ENCODE measurements at regions not wholly inside any gene's neighbourhood (a gene's known extent, or its start where the extent isn't known, plus 50 kb on each side); places are given as distances from the start of the nearest gene placed in this dataset.

DNA sequence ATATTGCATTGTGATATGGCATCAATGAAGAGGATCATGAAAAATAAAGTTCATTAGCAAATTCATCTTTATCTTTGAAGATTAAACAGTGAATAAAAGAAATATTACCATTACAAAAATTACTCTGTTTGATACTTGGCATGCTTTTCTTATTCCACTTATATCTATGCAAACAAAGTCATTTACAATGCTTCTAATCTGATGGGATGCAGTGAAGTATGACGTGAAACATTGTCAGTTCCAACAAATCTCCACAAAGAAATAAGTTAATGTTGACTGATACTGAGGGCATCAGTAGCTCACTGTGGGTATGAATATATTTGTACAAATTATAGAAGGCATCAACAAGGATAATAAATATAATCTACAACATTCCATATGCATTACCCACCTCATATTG is 672.8 kb upstream of the POT1 start:
- TF ChIP-seq, protein P1, sequence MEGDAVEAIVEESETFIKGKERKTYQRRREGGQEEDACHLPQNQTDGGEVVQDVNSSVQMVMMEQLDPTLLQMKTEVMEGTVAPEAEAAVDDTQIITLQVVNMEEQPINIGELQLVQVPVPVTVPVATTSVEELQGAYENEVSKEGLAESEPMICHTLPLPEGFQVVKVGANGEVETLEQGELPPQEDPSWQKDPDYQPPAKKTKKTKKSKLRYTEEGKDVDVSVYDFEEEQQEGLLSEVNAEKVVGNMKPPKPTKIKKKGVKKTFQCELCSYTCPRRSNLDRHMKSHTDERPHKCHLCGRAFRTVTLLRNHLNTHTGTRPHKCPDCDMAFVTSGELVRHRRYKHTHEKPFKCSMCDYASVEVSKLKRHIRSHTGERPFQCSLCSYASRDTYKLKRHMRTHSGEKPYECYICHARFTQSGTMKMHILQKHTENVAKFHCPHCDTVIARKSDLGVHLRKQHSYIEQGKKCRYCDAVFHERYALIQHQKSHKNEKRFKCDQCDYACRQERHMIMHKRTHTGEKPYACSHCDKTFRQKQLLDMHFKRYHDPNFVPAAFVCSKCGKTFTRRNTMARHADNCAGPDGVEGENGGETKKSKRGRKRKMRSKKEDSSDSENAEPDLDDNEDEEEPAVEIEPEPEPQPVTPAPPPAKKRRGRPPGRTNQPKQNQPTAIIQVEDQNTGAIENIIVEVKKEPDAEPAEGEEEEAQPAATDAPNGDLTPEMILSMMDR (IDR thresholded peaks at IDR 0.05): no peak
- no peak for TF ChIP-seq EZH2 (IDR thresholded peaks at IDR 0.05)
